T-cell (primary cell): ENCODE measurements at regions not wholly inside any gene's neighbourhood (a gene's known extent, or its start where the extent isn't known, plus 50 kb on each side); places are given as distances from the start of the nearest gene placed in this dataset.

Experiments
- ATAC-seq, 4 experiments: fragments of 200-7000 bp in 3 of 4; fragments of 150-1000 bp in 1 of 4; cut with Tn5 transposase; replicated peaks in 1 of 4; 1 replicate in 3 of 4; 2 replicates in 1 of 4; pipeline ENCODE4 v1.10.0; 2021; ENCODE audit warnings: moderate library complexity in 3 of 4, mild to moderate bottlenecking in 2 of 4, moderate number of reproducible peaks in 1 of 4
- CTCF ChIA-PET, 2 donors: fragments of 300-600 bp; sonication (Branson Sonifier 250); formaldehyde crosslinking; loops; one replicate each; lab custom pipeline; 2022; ENCODE audit warnings: antibody characterized with exemption in 2 of 2; lab: Charles Lee
- POLR2A ChIA-PET, 2 donors: fragments of 300-600 bp; sonication (Branson Sonifier 250); formaldehyde crosslinking; loops; one replicate each; lab custom pipeline; 2022; ENCODE audit warnings: antibody characterized with exemption in 2 of 2; lab: Charles Lee
- DNase-seq, 35 experiments: peaks; one replicate each; pipeline versions ENCODE4 v3.0.0 to v3.0.0-alpha.2; 2013 to 2023
- H3K27ac ChIP-seq: one replicate; pipeline ENCODE4 v1.5.1; 2013; ENCODE audit warnings: low read length
- H3K27me3 ChIP-seq, 2 experiments: replicated peaks in 1 of 2; 1 replicate in 1 of 2; 2 replicates in 1 of 2; pipeline versions ENCODE4 v1.6.1 to v1.7.0; 2013; ENCODE audit warnings: low read length in 1 of 2, mixed read lengths in 1 of 2; ENCODE audit not compliant: control insufficient read depth in 2 of 2, insufficient read depth in 2 of 2; ENCODE audit errors: extremely low read depth in 1 of 2
- H3K36me3 ChIP-seq, 2 donors: 1 replicate in 1 of 2; 2 replicates in 1 of 2; pipeline versions ENCODE4 v1.6.1 to v1.7.0; 2013; ENCODE audit warnings: low read length in 1 of 2; ENCODE audit not compliant: control insufficient read depth in 2 of 2, insufficient read depth in 1 of 2; ENCODE audit errors: extremely low read depth in 1 of 2
- H3K4me1 ChIP-seq, 2 experiments: 1 replicate in 1 of 2; 2 replicates in 1 of 2; pipeline versions ENCODE4 v1.6.1 to v1.7.0; 2013; ENCODE audit warnings: low read length in 2 of 2, mixed read lengths in 1 of 2; ENCODE audit not compliant: insufficient read depth in 2 of 2, control insufficient read depth in 1 of 2; ENCODE audit errors: extremely low read depth in 1 of 2
- H3K4me3 ChIP-seq, 2 donors: 1 replicate in 1 of 2; 2 replicates in 1 of 2; pipeline versions ENCODE4 v1.5.1 to v1.7.0; 2013; ENCODE audit warnings: mild to moderate bottlenecking in 2 of 2, low read length in 1 of 2, moderate library complexity in 1 of 2; ENCODE audit not compliant: control insufficient read depth in 1 of 2; ENCODE audit errors: extremely low read depth in 1 of 2
- H3K9me3 ChIP-seq: 2 replicates; pipeline ENCODE4 v1.7.0; 2013
- H3K27ac Mint-ChIP-seq, 2 donors: one replicate each; pipeline ENCODE4 v1.8.0; 2020 to 2021; ENCODE audit warnings: mild to moderate bottlenecking in 2 of 2, mixed read lengths in 2 of 2
- H3K27me3 Mint-ChIP-seq, 2 donors: one replicate each; pipeline ENCODE4 v1.8.0; 2021 to 2022; ENCODE audit warnings: mixed read lengths in 2 of 2
- H3K36me3 Mint-ChIP-seq: one replicate; pipeline ENCODE4 v1.8.0; 2021; ENCODE audit warnings: mixed read lengths
- H3K4me1 Mint-ChIP-seq, 3 donors: one replicate each; pipeline ENCODE4 v1.8.0; 2020 to 2022; ENCODE audit warnings: mixed read lengths in 3 of 3, mild to moderate bottlenecking in 1 of 3
- H3K4me3 Mint-ChIP-seq, 3 donors: one replicate each; pipeline ENCODE4 v1.8.0; 2020 to 2022; ENCODE audit warnings: mild to moderate bottlenecking in 3 of 3, mixed read lengths in 3 of 3, moderate library complexity in 3 of 3
- H3K9me3 Mint-ChIP-seq, 3 donors: one replicate each; pipeline ENCODE4 v1.8.0; 2020 to 2022; ENCODE audit warnings: mixed read lengths in 3 of 3
- WGBS: methylation state at CpG from one replicate; pipeline ENCODE4 v1.1.5; 2013; ENCODE audit warnings: missing lambda C conversion rate; ENCODE audit not compliant: insufficient coverage; 5-methylcytosine and 5-hydroxymethylcytosine counted together

DNA sequence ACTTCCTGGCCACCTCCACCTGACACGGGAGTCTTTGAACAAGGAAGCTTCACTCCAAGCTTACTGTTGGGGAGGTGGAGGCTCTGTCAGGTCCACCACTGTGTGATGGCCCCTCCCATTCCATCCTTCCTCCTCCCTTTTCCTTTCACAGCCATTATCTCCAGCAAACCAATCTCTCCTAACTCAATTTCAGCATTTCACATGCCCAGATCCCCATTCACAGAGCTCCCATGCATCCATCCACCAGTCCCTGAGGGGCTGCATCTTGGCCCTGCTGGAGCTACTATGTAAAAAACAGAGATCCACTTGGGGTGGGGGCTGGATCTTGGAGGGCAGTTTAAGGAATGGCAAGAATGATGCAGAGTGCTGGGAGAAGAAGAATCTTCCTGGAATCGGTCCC lies 129.0 kb upstream of the COPS8 start:
- ATAC-seq (no peak), DNase-seq (no peak)
- WGBS = no CpG with 5 or more reads among the region's 2 CpGs
- H3K27ac Mint-ChIP-seq = no peak overlapping the region
- H3K27me3 Mint-ChIP-seq = peaks cover 4 to 9% of the 10 kb centered on the region in 2 donors
- peaks cover 0 to 14% of the 10 kb centered on the region in 2 experiments for H3K27me3 ChIP-seq
- no peaks in the 10 kb centered on the region for H3K36me3 Mint-ChIP-seq
- H3K9me3 Mint-ChIP-seq = peaks cover 0 to 8% (median 5%) of the 10 kb centered on the region in 3 donors
- H3K4me1 ChIP-seq = no peaks in the 10 kb centered on the region
- no peak overlapping the region for H3K4me3 Mint-ChIP-seq
- ChIA-PET POLR2A (no interaction called here), CTCF (no interaction called here)
- H3K27ac ChIP-seq = no peak overlapping the region
- H3K9me3 ChIP-seq = peaks cover 4% of the 10 kb centered on the region
- H3K36me3 ChIP-seq = no peaks in the 10 kb centered on the region
- no peak overlapping the region for H3K4me3 ChIP-seq
- peaks cover 0 to 11% (median 2%) of the 10 kb centered on the region in 3 donors for H3K4me1 Mint-ChIP-seq

DNA sequence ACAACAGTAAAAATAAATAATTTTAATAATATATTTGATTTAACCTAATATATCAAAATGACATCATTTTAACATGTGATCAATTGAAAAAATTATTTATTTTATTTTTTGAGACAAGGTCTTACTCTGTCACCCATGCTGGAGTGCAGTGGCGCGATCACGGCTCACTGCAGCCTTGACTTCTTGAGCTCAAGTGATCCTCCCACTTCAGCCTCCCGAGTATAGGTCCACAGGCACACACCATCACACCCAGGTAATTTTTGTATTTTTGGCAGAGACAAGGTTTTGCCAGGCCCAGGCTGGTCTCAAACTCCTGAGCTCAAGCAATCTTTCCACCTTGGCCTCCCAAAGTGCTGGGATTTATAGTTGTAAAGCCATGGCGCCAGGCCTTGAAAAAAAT lies 126.7 kb upstream of the COPS8 start:
- Mint-ChIP-seq H3K36me3 (no peaks in the 10 kb centered on the region), H3K27me3 (peaks cover 4 to 9% of the 10 kb centered on the region in 2 donors), H3K9me3 (peaks cover 0 to 8% (median 0%) of the 10 kb centered on the region in 3 donors), H3K4me1 (peaks cover 0 to 11% (median 2%) of the 10 kb centered on the region in 3 donors), H3K27ac (no peak overlapping the region), H3K4me3 (no peak overlapping the region)
- ChIA-PET CTCF (no interaction called here), POLR2A (no interaction called here)
- H3K9me3 ChIP-seq = no peaks in the 10 kb centered on the region
- no peaks in the 10 kb centered on the region for H3K4me1 ChIP-seq
- H3K27ac ChIP-seq = no peak overlapping the region
- no peaks in the 10 kb centered on the region for H3K36me3 ChIP-seq
- WGBS = no CpG with 5 or more reads among the region's 5 CpGs
- H3K4me3 ChIP-seq = no peak overlapping the region
- ATAC-seq (no peak), DNase-seq (no peak)
- peaks cover 0 to 14% of the 10 kb centered on the region in 2 experiments for H3K27me3 ChIP-seq

DNA sequence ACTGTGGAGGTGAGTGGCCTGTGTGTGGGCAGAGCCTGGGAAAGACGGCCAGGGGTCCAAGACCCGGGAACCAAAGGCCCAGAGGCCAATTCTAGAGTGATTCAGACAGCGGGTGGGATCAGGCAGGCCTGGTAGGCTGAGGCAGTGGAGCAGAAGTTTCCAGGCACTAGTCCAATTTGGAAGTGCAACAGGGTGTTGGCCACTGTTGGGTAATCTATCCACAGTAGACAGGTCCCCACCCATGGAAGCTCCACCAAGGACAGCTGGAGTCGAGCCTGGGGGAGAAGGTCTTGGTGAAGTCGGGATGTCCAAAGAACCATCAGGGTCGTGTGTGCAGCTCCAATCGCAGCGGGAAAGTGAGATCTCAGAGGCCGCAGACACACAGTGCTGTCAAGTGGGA lies 125.8 kb upstream of the COPS8 start:
- Histone ChIP-seq H3K4me1 (no peaks in the 10 kb centered on the region), H3K9me3 (no peaks in the 10 kb centered on the region), H3K36me3 (no peaks in the 10 kb centered on the region), H3K27ac (no peak overlapping the region), H3K4me3 (no peak overlapping the region), H3K27me3 (peaks cover 0 to 10% of the 10 kb centered on the region in 2 experiments)
- H3K36me3 Mint-ChIP-seq = no peaks in the 10 kb centered on the region
- H3K27me3 Mint-ChIP-seq = peaks cover 4 to 9% of the 10 kb centered on the region in 2 donors
- ChIA-PET CTCF (no interaction called here), POLR2A (no interaction called here)
- WGBS = 88% methylated on average over 9 of the region's 9 CpGs
- ATAC-seq = no peak
- DNase-seq = no peak
- peaks cover 0 to 8% (median 0%) of the 10 kb centered on the region in 3 donors for H3K9me3 Mint-ChIP-seq
- no peak overlapping the region for H3K4me3 Mint-ChIP-seq
- peaks cover 0 to 11% (median 2%) of the 10 kb centered on the region in 3 donors for H3K4me1 Mint-ChIP-seq
- H3K27ac Mint-ChIP-seq = no peak overlapping the region

DNA sequence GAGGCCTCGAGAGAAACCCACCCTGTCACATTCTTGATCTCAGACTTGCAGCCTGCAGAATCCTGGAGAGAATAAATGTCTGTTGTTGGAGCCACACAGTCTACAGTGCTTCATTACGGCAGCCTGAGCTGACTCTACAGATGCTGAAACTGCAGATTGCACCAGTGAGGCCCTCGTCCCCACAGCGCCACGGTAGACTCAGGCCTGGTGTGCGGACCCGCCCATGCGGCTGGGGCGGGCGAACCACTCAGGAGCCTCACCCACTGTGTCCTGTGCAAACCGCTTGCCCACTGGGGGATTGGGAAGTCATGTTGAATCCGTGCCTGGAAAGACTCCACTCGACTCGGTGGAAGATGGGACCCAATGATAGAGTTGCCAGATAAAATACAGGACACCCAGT lies 125.2 kb upstream of the COPS8 start:
- CTCF ChIA-PET = no interaction called here
- Histone ChIP-seq H3K27ac (no peak overlapping the region), H3K9me3 (no peaks in the 10 kb centered on the region), H3K27me3 (peaks cover 0 to 13% of the 10 kb centered on the region in 2 experiments), H3K4me3 (no peak overlapping the region), H3K36me3 (no peaks in the 10 kb centered on the region), H3K4me1 (no peaks in the 10 kb centered on the region)
- H3K27me3 Mint-ChIP-seq = peaks cover 4 to 7% of the 10 kb centered on the region in 2 donors
- no peak for DNase-seq
- H3K4me1 Mint-ChIP-seq = peaks cover 0 to 9% (median 2%) of the 10 kb centered on the region in 3 donors
- POLR2A ChIA-PET = no interaction called here
- peaks cover 0 to 3% (median 0%) of the 10 kb centered on the region in 3 donors for H3K9me3 Mint-ChIP-seq
- H3K27ac Mint-ChIP-seq = no peak overlapping the region
- ATAC-seq = no peak
- WGBS = 91% methylated on average over 9 of the region's 14 CpGs
- H3K36me3 Mint-ChIP-seq = no peaks in the 10 kb centered on the region
- no peak overlapping the region for H3K4me3 Mint-ChIP-seq

DNA sequence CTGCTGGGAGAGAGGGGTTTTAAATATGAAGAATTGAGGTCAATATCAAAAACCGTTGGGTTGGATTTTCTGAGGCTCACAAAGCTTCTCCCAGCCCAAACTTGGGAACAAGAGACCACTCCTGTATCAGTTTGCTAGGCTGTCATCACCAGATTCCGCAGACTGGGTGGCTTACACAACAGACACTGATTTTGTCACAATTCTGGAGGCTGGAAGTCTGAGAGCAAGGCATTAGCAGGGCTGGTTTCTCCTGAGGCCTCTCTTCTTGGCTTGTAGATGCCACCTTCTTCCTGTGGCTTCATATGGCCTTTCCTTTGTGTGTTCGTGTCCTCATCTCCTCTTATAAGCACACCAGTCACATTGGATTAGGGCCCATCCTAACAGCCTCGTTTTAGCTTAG lies 122.9 kb upstream of the COPS8 start:
- Mint-ChIP-seq H3K27me3 (peaks cover 0 to 4% of the 10 kb centered on the region in 2 donors), H3K27ac (no peak overlapping the region), H3K9me3 (no peaks in the 10 kb centered on the region), H3K36me3 (no peaks in the 10 kb centered on the region), H3K4me3 (no peak overlapping the region), H3K4me1 (peaks cover 11 to 18% (median 15%) of the 10 kb centered on the region in 3 donors)
- Histone ChIP-seq H3K36me3 (no peaks in the 10 kb centered on the region), H3K27me3 (peaks cover 0 to 7% of the 10 kb centered on the region in 2 experiments), H3K27ac (no peak overlapping the region), H3K4me3 (no peak overlapping the region), H3K9me3 (no peaks in the 10 kb centered on the region), H3K4me1 (peaks cover 6 to 12% of the 10 kb centered on the region in 2 experiments)
- DNase-seq = no peak
- POLR2A ChIA-PET = no interaction called here
- 93% methylated on average over 3 of the region's 4 CpGs for WGBS
- ATAC-seq = no peak
- CTCF ChIA-PET = no interaction called here

DNA sequence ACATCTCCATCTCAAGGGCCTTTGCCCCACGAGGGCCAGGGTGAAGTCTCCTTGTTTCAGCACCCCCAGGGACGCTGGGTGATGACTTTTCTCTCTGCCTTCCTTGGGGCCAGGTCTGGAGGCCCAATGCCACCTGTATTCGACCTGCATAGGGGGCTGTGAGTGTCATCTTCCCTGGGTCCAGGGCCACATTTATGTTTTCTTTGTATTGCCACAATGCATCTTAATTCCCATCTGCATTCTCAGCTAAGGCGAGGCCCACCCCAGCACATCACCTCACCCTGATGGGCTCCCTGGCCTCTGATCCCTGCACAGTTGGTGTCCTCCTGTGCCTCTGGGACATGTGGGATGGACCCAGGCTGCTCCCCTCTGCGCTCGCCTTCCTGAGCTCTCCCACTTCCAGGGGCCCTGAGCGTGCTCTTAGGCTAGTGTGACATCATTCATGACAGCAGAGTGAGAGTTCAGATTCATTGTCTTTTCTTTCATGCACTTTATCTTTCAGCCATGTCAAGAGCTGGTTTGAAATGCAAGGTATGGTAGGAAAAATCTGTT lies 122.0 kb upstream of the COPS8 start:
- Mint-ChIP-seq H3K27me3 (peaks cover 0 to 4% of the 10 kb centered on the region in 2 donors), H3K9me3 (no peaks in the 10 kb centered on the region), H3K4me3 (no peak overlapping the region), H3K4me1 (peaks cover 18 to 27% (median 24%) of the 10 kb centered on the region in 3 donors), H3K36me3 (no peaks in the 10 kb centered on the region), H3K27ac (no peak overlapping the region)
- ChIA-PET CTCF (no interaction called here), POLR2A (no interaction called here)
- WGBS = 68% methylated on average over 5 of the region's 7 CpGs
- H3K36me3 ChIP-seq = no peaks in the 10 kb centered on the region
- no peak overlapping the region for H3K4me3 ChIP-seq
- ATAC-seq = no peak
- peaks cover 14 to 21% of the 10 kb centered on the region in 2 experiments for H3K4me1 ChIP-seq
- H3K27ac ChIP-seq = no peak overlapping the region
- H3K27me3 ChIP-seq = peaks cover 0 to 7% of the 10 kb centered on the region in 2 experiments
- DNase-seq = no peak
- H3K9me3 ChIP-seq = no peaks in the 10 kb centered on the region
